GM18951 (cell line): ENCODE measurements at regions not wholly inside any gene's neighbourhood (a gene's known extent, or its start where the extent isn't known, plus 50 kb on each side); places are given as distances from the start of the nearest gene placed in this dataset.

Experiments used
- POLR2A ChIP-seq: IDR thresholded peaks from 4 replicates; pipeline ENCODE4 v1.6.1; 2011; ENCODE audit warnings: mild to moderate bottlenecking; ENCODE audit not compliant: insufficient read length, insufficient read depth; ENCODE audit errors: extremely low read depth
- in situ Hi-C: fragments of 300-500 bp; cut with MboI; formaldehyde crosslinking; loops from one replicate; pipeline ENCODE4 v1.12.0; 2022; ENCODE audit warnings: low sequenced_read_pairs, mixed read lengths, inconsistent platforms; ENCODE audit not compliant: unreplicated experiment

GRCh38 chr4:144556636-144557035, 89.3 kb upstream of the HHIP start:
- in situ Hi-C loops, result no loop called here
- TF ChIP-seq POLR2A, result no peak

GRCh38 chr4:144557404-144557803, 88.6 kb upstream of the HHIP start:
- in situ Hi-C loops, result no loop called here
- no peak for TF ChIP-seq POLR2A

- TF ChIP-seq POLR2A, result no peak
- in situ Hi-C loops, result loop anchor here (10.0 kb wide), 1 partner anchor 387 kb away; no protein-coding TSS in a partner anchor
Measured at GRCh38 chr4:144562019-144562705, 83.8 kb upstream of the HHIP start.

- no peak for TF ChIP-seq POLR2A
- in situ Hi-C loops, result loop anchor here (10.0 kb wide), 1 partner anchor 390 kb away; no protein-coding TSS in a partner anchor
Measured at GRCh38 chr4:144564358-144564757, 81.6 kb upstream of the HHIP start.

GRCh38 chr4:144565527-144566195, 80.3 kb upstream of the HHIP start:
- in situ Hi-C loops, result loop anchor here (10.0 kb wide), 1 partner anchor 391 kb away; no protein-coding TSS in a partner anchor
- no peak for TF ChIP-seq POLR2A

- no peak for TF ChIP-seq POLR2A
- in situ Hi-C loops, result no loop called here
Measured at GRCh38 chr4:144572660-144573059, 73.3 kb upstream of the HHIP start.

- TF ChIP-seq POLR2A, result no peak
- in situ Hi-C loops, result no loop called here
Measured at GRCh38 chr4:144574000-144574399, 72.0 kb upstream of the HHIP start.

- no peak for TF ChIP-seq POLR2A
- in situ Hi-C loops, result no loop called here
Measured at GRCh38 chr4:144574509-144574908, 71.4 kb upstream of the HHIP start.

GRCh38 chr4:144575181-144575580, 70.8 kb upstream of the HHIP start:
- TF ChIP-seq POLR2A, result no peak
- in situ Hi-C loops, result no loop called here

- in situ Hi-C loops, result no loop called here
- TF ChIP-seq POLR2A, result no peak
Measured at GRCh38 chr4:144578681-144579080, 67.3 kb upstream of the HHIP start.

GRCh38 chr4:144579411-144580030, 66.4 kb upstream of the HHIP start:
- in situ Hi-C loops, result no loop called here
- TF ChIP-seq POLR2A, result no peak

GRCh38 chr4:144580430-144580829, 65.5 kb upstream of the HHIP start:
- TF ChIP-seq POLR2A, result no peak
- in situ Hi-C loops, result no loop called here

GRCh38 chr4:144582105-144582850, 63.7 kb upstream of the HHIP start:
- TF ChIP-seq POLR2A, result no peak
- in situ Hi-C loops, result no loop called here
